ENCODE measurements at regions not wholly inside any gene's neighbourhood (a gene's known extent, or its start where the extent isn't known, plus 50 kb on each side); places are given as distances from the start of the nearest gene placed in this dataset.

DNA sequence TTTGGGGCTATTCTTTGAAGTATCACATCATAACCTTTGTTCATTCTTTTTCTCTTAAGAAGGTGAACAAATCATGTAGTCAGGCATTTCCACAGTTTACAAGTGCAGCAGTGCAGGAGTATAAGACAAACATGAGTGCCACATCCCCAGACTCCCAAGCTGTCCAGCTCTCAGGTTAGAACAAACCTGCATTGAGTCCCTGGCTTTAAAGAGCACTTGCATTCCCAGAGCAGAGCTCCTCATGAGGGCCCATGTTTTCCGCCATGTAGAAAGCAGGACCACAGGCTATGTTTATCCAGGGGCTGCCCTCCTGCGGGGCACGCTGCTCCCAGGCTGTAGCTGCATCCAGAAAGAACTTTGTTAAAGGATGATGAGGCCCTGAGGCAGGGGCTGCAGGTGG is 267.7 kb downstream of the TLE3 start:
- Histone ChIP-seq H3K4me3 (ENCODE audit: low read depth in 1 of 3, low read length in 3 of 3) (no peak overlapping the region), H3K27ac (ENCODE audit: low read depth in 1 of 2, low read length in 2 of 2) (no peak overlapping the region), H3K27me3 (ENCODE audit: control insufficient read depth in 4 of 4, insufficient read depth in 4 of 4, low read length in 3 of 4) (peaks cover 0 to 2% (median 0%) of the 10 kb centered on the region in 4 donors), H3K4me1 (ENCODE audit: control insufficient read depth in 4 of 4, insufficient read depth in 4 of 4, low read length in 3 of 4) (no peaks in the 10 kb centered on the region), H3K9ac (ENCODE audit: low read depth in 1 of 2, low read length in 2 of 2) (no peak overlapping the region), H3K9me3 (ENCODE audit: control insufficient read depth in 4 of 4, low read length in 3 of 4) (no peaks in the 10 kb centered on the region), H3K36me3 (ENCODE audit: control insufficient read depth in 4 of 4, insufficient read depth in 3 of 4, low read depth in 1 of 4, low read length in 3 of 4) (no peaks in the 10 kb centered on the region)
- WGBS: 88% methylated on average over 3 of the region's 3 CpGs
- no peak for DNase-seq (ENCODE audit: low spot score)
- TF ChIP-seq FOXA1 (IDR thresholded peaks at IDR 0.05): no peak
- TF ChIP-seq SP1 (IDR thresholded peaks at IDR 0.05): no peak
- TF ChIP-seq, protein P1, sequence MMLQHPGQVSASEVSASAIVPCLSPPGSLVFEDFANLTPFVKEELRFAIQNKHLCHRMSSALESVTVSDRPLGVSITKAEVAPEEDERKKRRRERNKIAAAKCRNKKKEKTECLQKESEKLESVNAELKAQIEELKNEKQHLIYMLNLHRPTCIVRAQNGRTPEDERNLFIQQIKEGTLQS (IDR thresholded peaks at IDR 0.05): no peak
- no peak for TF ChIP-seq HNF4A (conservative IDR thresholded peaks at IDR 0.05)

DNA sequence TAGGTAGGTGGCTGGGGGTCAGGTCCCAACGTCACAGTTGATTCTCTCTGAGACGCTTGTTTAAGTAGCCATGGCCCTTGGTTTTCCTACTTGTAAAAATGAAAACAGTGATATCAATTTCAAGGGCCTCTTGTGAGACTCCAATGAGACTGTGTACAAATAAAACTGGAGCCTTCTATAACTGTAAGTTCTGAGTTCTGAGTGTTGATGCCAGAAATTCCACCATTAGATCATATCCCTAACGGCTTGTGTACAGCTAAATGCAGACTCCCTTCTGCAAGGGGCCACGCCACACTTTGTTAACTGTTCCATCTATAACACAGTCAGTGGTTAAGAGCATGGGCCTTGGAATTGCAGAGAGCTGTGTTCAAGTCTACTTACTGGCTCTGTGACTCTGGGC is 267.3 kb downstream of the TLE3 start:
- Histone ChIP-seq H3K4me1 (ENCODE audit: control insufficient read depth in 4 of 4, insufficient read depth in 4 of 4, low read length in 3 of 4) (no peaks in the 10 kb centered on the region), H3K27me3 (ENCODE audit: control insufficient read depth in 4 of 4, insufficient read depth in 4 of 4, low read length in 3 of 4) (peaks cover 0 to 2% (median 0%) of the 10 kb centered on the region in 4 donors), H3K27ac (ENCODE audit: low read depth in 1 of 2, low read length in 2 of 2) (no peak overlapping the region), H3K9me3 (ENCODE audit: control insufficient read depth in 4 of 4, low read length in 3 of 4) (no peaks in the 10 kb centered on the region), H3K4me3 (ENCODE audit: low read depth in 1 of 3, low read length in 3 of 3) (no peak overlapping the region), H3K9ac (ENCODE audit: low read depth in 1 of 2, low read length in 2 of 2) (no peak overlapping the region), H3K36me3 (ENCODE audit: control insufficient read depth in 4 of 4, insufficient read depth in 3 of 4, low read depth in 1 of 4, low read length in 3 of 4) (no peaks in the 10 kb centered on the region)
- DNase-seq (ENCODE audit: low spot score): no peak
- no peak for TF ChIP-seq GABPA (IDR thresholded peaks at IDR 0.05 in 1 of 2, conservative IDR thresholded peaks at IDR 0.05 in 1 of 2)
- TF ChIP-seq JUND (IDR thresholded peaks at IDR 0.05): no peak
- TF ChIP-seq EGR1 (IDR thresholded peaks at IDR 0.05; ENCODE audit: low read depth in 2 of 2): no peak
- 92% methylated on average over 4 of the region's 4 CpGs for WGBS

DNA sequence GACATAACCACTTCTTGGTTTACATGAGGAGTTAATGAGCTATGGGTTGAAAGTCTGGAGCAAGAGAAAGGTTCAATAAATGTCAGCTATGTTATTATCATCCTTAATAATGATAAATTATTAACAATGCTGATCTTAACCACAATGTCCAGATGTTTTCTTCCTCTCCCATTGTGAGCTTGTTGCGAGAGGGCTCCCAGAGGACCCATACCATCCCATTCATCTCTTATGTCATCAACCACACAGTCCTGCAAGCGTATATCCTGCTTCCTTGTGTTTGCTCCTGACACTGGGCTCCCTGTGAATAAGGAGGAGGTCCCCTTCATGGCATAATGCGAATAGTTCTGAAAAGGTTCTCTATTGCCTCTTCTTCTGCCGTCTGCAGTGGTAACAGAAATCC is 266.8 kb downstream of the TLE3 start:
- Histone ChIP-seq H3K27me3 (ENCODE audit: control insufficient read depth in 4 of 4, insufficient read depth in 4 of 4, low read length in 3 of 4) (peaks cover 0 to 2% (median 0%) of the 10 kb centered on the region in 4 donors), H3K9me3 (ENCODE audit: control insufficient read depth in 4 of 4, low read length in 3 of 4) (no peaks in the 10 kb centered on the region), H3K27ac (ENCODE audit: low read depth in 1 of 2, low read length in 2 of 2) (no peak overlapping the region), H3K36me3 (ENCODE audit: control insufficient read depth in 4 of 4, insufficient read depth in 3 of 4, low read depth in 1 of 4, low read length in 3 of 4) (no peaks in the 10 kb centered on the region), H3K4me3 (ENCODE audit: low read depth in 1 of 3, low read length in 3 of 3) (no peak overlapping the region), H3K4me1 (ENCODE audit: control insufficient read depth in 4 of 4, insufficient read depth in 4 of 4, low read length in 3 of 4) (no peaks in the 10 kb centered on the region), H3K9ac (ENCODE audit: low read depth in 1 of 2, low read length in 2 of 2) (no peak overlapping the region)
- 91% methylated on average over 4 of the region's 4 CpGs for WGBS
- TF ChIP-seq FOXA1 (IDR thresholded peaks at IDR 0.05): no peak
- TF ChIP-seq YY1 (IDR thresholded peaks at IDR 0.05): no peak
- TF ChIP-seq HNF4G (IDR thresholded peaks at IDR 0.05): no peak
- TF ChIP-seq, protein P1 (IDR thresholded peaks at IDR 0.05): no peak
- TF ChIP-seq, protein P2, sequence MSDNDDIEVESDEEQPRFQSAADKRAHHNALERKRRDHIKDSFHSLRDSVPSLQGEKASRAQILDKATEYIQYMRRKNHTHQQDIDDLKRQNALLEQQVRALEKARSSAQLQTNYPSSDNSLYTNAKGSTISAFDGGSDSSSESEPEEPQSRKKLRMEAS (IDR thresholded peaks at IDR 0.05): no peak
- no peak for TF ChIP-seq SP1 (IDR thresholded peaks at IDR 0.05)
- TF ChIP-seq, protein P3, sequence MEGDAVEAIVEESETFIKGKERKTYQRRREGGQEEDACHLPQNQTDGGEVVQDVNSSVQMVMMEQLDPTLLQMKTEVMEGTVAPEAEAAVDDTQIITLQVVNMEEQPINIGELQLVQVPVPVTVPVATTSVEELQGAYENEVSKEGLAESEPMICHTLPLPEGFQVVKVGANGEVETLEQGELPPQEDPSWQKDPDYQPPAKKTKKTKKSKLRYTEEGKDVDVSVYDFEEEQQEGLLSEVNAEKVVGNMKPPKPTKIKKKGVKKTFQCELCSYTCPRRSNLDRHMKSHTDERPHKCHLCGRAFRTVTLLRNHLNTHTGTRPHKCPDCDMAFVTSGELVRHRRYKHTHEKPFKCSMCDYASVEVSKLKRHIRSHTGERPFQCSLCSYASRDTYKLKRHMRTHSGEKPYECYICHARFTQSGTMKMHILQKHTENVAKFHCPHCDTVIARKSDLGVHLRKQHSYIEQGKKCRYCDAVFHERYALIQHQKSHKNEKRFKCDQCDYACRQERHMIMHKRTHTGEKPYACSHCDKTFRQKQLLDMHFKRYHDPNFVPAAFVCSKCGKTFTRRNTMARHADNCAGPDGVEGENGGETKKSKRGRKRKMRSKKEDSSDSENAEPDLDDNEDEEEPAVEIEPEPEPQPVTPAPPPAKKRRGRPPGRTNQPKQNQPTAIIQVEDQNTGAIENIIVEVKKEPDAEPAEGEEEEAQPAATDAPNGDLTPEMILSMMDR (IDR thresholded peaks at IDR 0.05; ENCODE audit: low read depth, low read length, missing input control): no peak
- TF ChIP-seq RXRA (IDR thresholded peaks at IDR 0.05): no peak
- TF ChIP-seq GABPA (IDR thresholded peaks at IDR 0.05 in 1 of 2, conservative IDR thresholded peaks at IDR 0.05 in 1 of 2): no peak
- no peak for TF ChIP-seq HNF4A (conservative IDR thresholded peaks at IDR 0.05)
- TF ChIP-seq NR2F2 (IDR thresholded peaks at IDR 0.05): no peak
- TF ChIP-seq TAF1 (conservative IDR thresholded peaks at IDR 0.05): no peak
- no peak for TF ChIP-seq JUND (IDR thresholded peaks at IDR 0.05)
- no peak for TF ChIP-seq FOXA2 (IDR thresholded peaks at IDR 0.05)
- TF ChIP-seq, protein P4, sequence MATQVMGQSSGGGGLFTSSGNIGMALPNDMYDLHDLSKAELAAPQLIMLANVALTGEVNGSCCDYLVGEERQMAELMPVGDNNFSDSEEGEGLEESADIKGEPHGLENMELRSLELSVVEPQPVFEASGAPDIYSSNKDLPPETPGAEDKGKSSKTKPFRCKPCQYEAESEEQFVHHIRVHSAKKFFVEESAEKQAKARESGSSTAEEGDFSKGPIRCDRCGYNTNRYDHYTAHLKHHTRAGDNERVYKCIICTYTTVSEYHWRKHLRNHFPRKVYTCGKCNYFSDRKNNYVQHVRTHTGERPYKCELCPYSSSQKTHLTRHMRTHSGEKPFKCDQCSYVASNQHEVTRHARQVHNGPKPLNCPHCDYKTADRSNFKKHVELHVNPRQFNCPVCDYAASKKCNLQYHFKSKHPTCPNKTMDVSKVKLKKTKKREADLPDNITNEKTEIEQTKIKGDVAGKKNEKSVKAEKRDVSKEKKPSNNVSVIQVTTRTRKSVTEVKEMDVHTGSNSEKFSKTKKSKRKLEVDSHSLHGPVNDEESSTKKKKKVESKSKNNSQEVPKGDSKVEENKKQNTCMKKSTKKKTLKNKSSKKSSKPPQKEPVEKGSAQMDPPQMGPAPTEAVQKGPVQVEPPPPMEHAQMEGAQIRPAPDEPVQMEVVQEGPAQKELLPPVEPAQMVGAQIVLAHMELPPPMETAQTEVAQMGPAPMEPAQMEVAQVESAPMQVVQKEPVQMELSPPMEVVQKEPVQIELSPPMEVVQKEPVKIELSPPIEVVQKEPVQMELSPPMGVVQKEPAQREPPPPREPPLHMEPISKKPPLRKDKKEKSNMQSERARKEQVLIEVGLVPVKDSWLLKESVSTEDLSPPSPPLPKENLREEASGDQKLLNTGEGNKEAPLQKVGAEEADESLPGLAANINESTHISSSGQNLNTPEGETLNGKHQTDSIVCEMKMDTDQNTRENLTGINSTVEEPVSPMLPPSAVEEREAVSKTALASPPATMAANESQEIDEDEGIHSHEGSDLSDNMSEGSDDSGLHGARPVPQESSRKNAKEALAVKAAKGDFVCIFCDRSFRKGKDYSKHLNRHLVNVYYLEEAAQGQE (IDR thresholded peaks at IDR 0.05): no peak
- TF ChIP-seq, protein P5, sequence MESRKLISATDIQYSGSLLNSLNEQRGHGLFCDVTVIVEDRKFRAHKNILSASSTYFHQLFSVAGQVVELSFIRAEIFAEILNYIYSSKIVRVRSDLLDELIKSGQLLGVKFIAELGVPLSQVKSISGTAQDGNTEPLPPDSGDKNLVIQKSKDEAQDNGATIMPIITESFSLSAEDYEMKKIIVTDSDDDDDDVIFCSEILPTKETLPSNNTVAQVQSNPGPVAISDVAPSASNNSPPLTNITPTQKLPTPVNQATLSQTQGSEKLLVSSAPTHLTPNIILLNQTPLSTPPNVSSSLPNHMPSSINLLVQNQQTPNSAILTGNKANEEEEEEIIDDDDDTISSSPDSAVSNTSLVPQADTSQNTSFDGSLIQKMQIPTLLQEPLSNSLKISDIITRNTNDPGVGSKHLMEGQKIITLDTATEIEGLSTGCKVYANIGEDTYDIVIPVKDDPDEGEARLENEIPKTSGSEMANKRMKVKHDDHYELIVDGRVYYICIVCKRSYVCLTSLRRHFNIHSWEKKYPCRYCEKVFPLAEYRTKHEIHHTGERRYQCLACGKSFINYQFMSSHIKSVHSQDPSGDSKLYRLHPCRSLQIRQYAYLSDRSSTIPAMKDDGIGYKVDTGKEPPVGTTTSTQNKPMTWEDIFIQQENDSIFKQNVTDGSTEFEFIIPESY (IDR thresholded peaks at IDR 0.05): no peak
- no peak for TF ChIP-seq EGR1 (IDR thresholded peaks at IDR 0.05; ENCODE audit: low read depth in 2 of 2)
- no peak for TF ChIP-seq RAD21 (IDR thresholded peaks at IDR 0.05)
- DNase-seq (ENCODE audit: low spot score): no peak

Measured in liver (tissue), 8 donors.